Upper lobe of left lung (tissue), 6 donors: ENCODE measurements at regions not wholly inside any gene's neighbourhood (a gene's known extent, or its start where the extent isn't known, plus 50 kb on each side); places are given as distances from the start of the nearest gene placed in this dataset.

ENCODE experiments used
- ATAC-seq, 2 donors: fragments of 200-7000 bp; cut with Tn5 transposase; one replicate each; pipeline ENCODE4 v1.9.1; 2022; ENCODE audit warnings: mild to moderate bottlenecking in 2 of 2, moderate library complexity in 2 of 2; ENCODE audit not compliant: low FRiP score in 2 of 2
- DNase-seq, 2 donors: peaks; one replicate each; pipeline ENCODE4 v3.0.0-alpha.2; 2019 to 2020
- H3K27ac ChIP-seq, 4 donors: fragments of 200-600 bp; sonication (generic); one replicate each; pipeline ENCODE4 v1.5.1; 2016 to 2019
- H3K27me3 ChIP-seq, 4 donors: fragments of 200-600 bp; sonication (generic); one replicate each; pipeline ENCODE4 v1.5.1; 2017 to 2019
- H3K36me3 ChIP-seq, 4 donors: fragments of 200-600 bp; sonication (generic); one replicate each; pipeline ENCODE4 v1.5.1; 2016 to 2019
- H3K4me1 ChIP-seq, 4 donors: fragments of 200-600 bp; sonication (generic); one replicate each; pipeline ENCODE4 v1.5.1; 2018 to 2019
- H3K4me3 ChIP-seq, 4 donors: fragments of 200-600 bp; sonication (generic); one replicate each; pipeline ENCODE4 v1.5.1; 2017 to 2019; ENCODE audit warnings: mild to moderate bottlenecking in 2 of 4, moderate library complexity in 1 of 4
- H3K9me3 ChIP-seq, 4 donors: fragments of 200-600 bp; sonication (generic); one replicate each; pipeline ENCODE4 v1.5.1; 2018 to 2019
- CTCF ChIP-seq, 6 experiments: fragments of 450-650 bp in 4 of 6; fragments of 200-600 bp in 2 of 6; sonication (generic) in 2 of 6; IDR thresholded peaks; one replicate each; pipeline ENCODE4 v1.5.1; 2016 to 2019; ENCODE audit warnings: antibody characterized with exemption in 6 of 6
- EP300 ChIP-seq, 4 donors: sonication (generic); formaldehyde crosslinking; IDR thresholded peaks; one replicate each; pipeline ENCODE4 v1.5.1; 2017; ENCODE audit warnings: antibody characterized with exemption in 4 of 4, control low read depth in 2 of 4
- POLR2A ChIP-seq, 4 donors: fragments of 450-650 bp; IDR thresholded peaks; one replicate each; pipeline ENCODE4 v1.5.1; 2016 to 2017; ENCODE audit warnings: antibody characterized with exemption in 4 of 4, mild to moderate bottlenecking in 2 of 4
- POLR2AphosphoS5 ChIP-seq, 2 donors: sonication (generic); formaldehyde crosslinking; IDR thresholded peaks; one replicate each; pipeline ENCODE4 v1.5.1; 2017; ENCODE audit warnings: antibody characterized with exemption in 2 of 2
- WGBS, 2 donors: methylation state at CpG; one replicate each; pipeline ENCODE4 v1.1.5; 2017 to 2018; 5-methylcytosine and 5-hydroxymethylcytosine counted together
- donor health status: DM: no; HTN: no; CAD: no; lungs with moderate emphysema.
- donor health status: DM: no; HTN: yes; CAD: no; lungs with severe emphysema.

DNA sequence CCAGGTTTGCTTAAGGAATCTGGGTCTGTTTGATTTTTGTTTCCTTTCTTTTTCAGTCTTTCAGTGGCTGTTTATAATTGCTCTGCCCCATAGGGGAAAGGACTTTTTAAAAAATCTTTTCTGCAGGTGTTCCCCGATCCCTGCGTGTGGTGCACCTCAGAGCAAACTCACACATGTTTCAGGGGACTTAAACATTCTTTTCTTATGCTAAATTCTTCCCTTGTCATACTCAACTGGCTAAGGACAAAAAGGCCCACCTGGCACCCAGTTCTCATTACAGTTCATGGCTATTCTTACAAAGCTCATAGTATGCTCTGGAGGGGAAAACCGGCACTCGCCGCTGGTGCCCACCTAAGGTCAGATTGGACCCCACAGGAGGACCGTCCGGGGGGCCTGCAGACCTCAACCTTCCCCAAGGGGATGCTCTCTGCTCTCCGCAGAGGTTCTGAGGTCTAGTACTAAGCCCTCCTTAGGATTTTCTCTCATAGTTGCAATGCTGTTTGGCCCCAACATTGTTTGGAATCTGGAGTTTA lies 220.3 kb downstream of the HGF start:
- Histone ChIP-seq H3K27ac (no peak overlapping the region), H3K4me3 (no peak overlapping the region), H3K36me3 (no peaks in the 10 kb centered on the region), H3K4me1 (no peaks in the 10 kb centered on the region), H3K27me3 (no peaks in the 10 kb centered on the region), H3K9me3 (no peaks in the 10 kb centered on the region)
- ATAC-seq (no peak), DNase-seq (no peak)
- TF ChIP-seq EP300 (IDR thresholded peaks at IDR 0.05) (no peak), CTCF (IDR thresholded peaks at IDR 0.05) (no peak), POLR2AphosphoS5 (IDR thresholded peaks at IDR 0.05) (no peak), POLR2A (IDR thresholded peaks at IDR 0.05) (no peak)
- 97 to 100% methylated on average over 4 to 8 of the region's 8 CpGs for WGBS, 2 donors

DNA sequence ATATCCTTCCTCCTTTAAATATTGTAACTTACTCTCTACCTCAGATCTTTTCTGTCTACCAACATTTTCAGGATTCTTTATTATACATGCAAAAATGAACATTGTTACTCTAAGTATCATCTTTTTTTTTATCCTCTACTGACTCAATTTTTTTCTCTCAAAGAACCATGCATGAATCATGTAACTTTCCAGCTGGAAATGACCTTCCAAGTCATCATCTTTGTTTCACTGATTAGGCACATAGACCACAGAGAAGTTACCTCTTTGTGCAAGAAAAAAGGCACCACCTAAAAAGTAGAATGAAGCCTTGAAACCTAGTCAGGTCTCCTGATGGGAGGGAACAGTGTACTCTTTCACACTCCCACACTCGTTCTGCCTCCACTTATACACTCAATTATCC lies 234.9 kb downstream of the HGF start:
- Histone ChIP-seq H3K27ac (no peak overlapping the region), H3K4me1 (no peaks in the 10 kb centered on the region), H3K27me3 (no peaks in the 10 kb centered on the region), H3K4me3 (no peak overlapping the region), H3K36me3 (no peaks in the 10 kb centered on the region), H3K9me3 (no peaks in the 10 kb centered on the region)
- DNase-seq, result no peak
- TF ChIP-seq POLR2AphosphoS5 (IDR thresholded peaks at IDR 0.05) (no peak), POLR2A (IDR thresholded peaks at IDR 0.05) (no peak), CTCF (IDR thresholded peaks at IDR 0.05) (no peak), EP300 (IDR thresholded peaks at IDR 0.05) (no peak)
- ATAC-seq, result no peak
- 72% methylated on average over 1 of the region's 1 CpG for WGBS, 2 donors

DNA sequence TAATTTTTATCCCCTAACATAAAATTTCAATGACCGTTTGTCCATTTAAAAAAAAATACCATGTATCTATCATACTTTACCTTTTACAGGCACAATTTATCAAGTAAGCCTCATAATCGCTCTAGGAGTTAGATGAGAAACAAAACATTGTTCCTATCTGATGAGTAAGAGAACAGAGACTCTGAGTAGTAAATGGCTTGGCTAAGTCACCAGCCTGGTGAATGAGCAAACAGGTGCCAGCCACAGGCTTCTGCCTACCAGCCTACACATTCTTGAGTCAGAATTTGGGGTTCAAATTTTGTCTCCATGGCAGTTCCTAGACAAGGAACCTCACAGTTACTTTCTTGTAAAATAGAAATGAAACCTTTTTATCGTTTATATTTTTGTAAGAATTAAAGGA lies 235.4 kb downstream of the HGF start:
- Histone ChIP-seq H3K9me3 (no peaks in the 10 kb centered on the region), H3K4me3 (no peak overlapping the region), H3K36me3 (no peaks in the 10 kb centered on the region), H3K4me1 (no peaks in the 10 kb centered on the region), H3K27ac (no peak overlapping the region), H3K27me3 (no peaks in the 10 kb centered on the region)
- WGBS, 2 donors, result 88 to 91% methylated on average over 3 of the region's 3 CpGs
- ATAC-seq, result no peak
- TF ChIP-seq POLR2AphosphoS5 (IDR thresholded peaks at IDR 0.05), result no peak
- TF ChIP-seq POLR2A (IDR thresholded peaks at IDR 0.05), result no peak
- no peak for TF ChIP-seq EP300 (IDR thresholded peaks at IDR 0.05)
- TF ChIP-seq CTCF (IDR thresholded peaks at IDR 0.05), result no peak
- DNase-seq, result no peak

GRCh38 chr7:81533931-81534330 lies 235.9 kb downstream of the HGF start:
- Histone ChIP-seq H3K27ac (no peak overlapping the region), H3K36me3 (no peaks in the 10 kb centered on the region), H3K9me3 (no peaks in the 10 kb centered on the region), H3K27me3 (no peaks in the 10 kb centered on the region), H3K4me3 (no peak overlapping the region), H3K4me1 (no peaks in the 10 kb centered on the region)
- no peak for TF ChIP-seq CTCF (IDR thresholded peaks at IDR 0.05)
- no peak for TF ChIP-seq POLR2AphosphoS5 (IDR thresholded peaks at IDR 0.05)
- TF ChIP-seq EP300 (IDR thresholded peaks at IDR 0.05), result no peak
- no peak for TF ChIP-seq POLR2A (IDR thresholded peaks at IDR 0.05)
- ATAC-seq, result no peak
- DNase-seq, result no peak

GRCh38 chr7:81533426-81533825 lies 236.4 kb downstream of the HGF start:
- Histone ChIP-seq H3K4me3 (no peak overlapping the region), H3K36me3 (no peaks in the 10 kb centered on the region), H3K9me3 (no peaks in the 10 kb centered on the region), H3K27me3 (no peaks in the 10 kb centered on the region), H3K4me1 (no peaks in the 10 kb centered on the region), H3K27ac (no peak overlapping the region)
- DNase-seq, result no peak
- TF ChIP-seq CTCF (IDR thresholded peaks at IDR 0.05), result no peak
- TF ChIP-seq POLR2A (IDR thresholded peaks at IDR 0.05), result no peak
- TF ChIP-seq POLR2AphosphoS5 (IDR thresholded peaks at IDR 0.05), result no peak
- TF ChIP-seq EP300 (IDR thresholded peaks at IDR 0.05), result no peak
- no peak for ATAC-seq
